IMR-90 (cell line): ENCODE measurements at regions not wholly inside any gene's neighbourhood (a gene's known extent, or its start where the extent isn't known, plus 50 kb on each side); places are given as distances from the start of the nearest gene placed in this dataset.

Experiments used
- POLR2A ChIP-seq: IDR thresholded peaks from 2 replicates; pipeline ENCODE4 v1.6.1; 2012; ENCODE audit warnings: mild to moderate bottlenecking, low read depth, low read length
- TF ChIP-seq, protein P1 (sequence below): conservative IDR thresholded peaks from 2 replicates; pipeline ENCODE4 v1.5.1; 2012; ENCODE audit warnings: mild to moderate bottlenecking, low read depth, low read length, improper control_type of control experiment

DNA sequence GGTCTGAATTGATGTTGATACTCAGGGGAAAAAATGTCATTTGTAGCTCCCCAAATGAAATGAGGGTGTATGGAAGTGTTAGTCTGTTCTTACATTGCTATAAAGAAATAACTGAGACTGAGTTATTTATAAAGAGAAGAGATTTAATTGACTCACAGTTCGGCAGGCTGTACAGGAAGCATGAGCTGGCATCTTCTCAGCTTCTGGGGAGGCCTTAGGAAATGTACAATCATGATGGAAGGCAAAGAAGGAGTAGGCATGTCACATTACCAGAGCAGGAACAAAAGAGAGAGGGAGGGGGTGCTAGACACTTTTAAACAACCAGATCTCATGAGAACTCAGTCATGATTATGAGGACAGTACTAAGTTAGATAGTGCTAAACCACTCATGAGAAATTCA is 1199.9 kb upstream of the DIAPH2 start:
- TF ChIP-seq, protein P1, sequence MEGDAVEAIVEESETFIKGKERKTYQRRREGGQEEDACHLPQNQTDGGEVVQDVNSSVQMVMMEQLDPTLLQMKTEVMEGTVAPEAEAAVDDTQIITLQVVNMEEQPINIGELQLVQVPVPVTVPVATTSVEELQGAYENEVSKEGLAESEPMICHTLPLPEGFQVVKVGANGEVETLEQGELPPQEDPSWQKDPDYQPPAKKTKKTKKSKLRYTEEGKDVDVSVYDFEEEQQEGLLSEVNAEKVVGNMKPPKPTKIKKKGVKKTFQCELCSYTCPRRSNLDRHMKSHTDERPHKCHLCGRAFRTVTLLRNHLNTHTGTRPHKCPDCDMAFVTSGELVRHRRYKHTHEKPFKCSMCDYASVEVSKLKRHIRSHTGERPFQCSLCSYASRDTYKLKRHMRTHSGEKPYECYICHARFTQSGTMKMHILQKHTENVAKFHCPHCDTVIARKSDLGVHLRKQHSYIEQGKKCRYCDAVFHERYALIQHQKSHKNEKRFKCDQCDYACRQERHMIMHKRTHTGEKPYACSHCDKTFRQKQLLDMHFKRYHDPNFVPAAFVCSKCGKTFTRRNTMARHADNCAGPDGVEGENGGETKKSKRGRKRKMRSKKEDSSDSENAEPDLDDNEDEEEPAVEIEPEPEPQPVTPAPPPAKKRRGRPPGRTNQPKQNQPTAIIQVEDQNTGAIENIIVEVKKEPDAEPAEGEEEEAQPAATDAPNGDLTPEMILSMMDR = no peak
- no peak for TF ChIP-seq POLR2A
